Mesenchymal stem cell (in vitro differentiated cells and primary cell): ENCODE measurements at regions not wholly inside any gene's neighbourhood (a gene's known extent, or its start where the extent isn't known, plus 50 kb on each side); places are given as distances from the start of the nearest gene placed in this dataset.
"Not testable (repeated sequence)": the region's sequence is repeated elsewhere in the genome, so short reads cannot be mapped to it uniquely, and the experiment has no call there.

Experiments
- DNase-seq: peaks from one replicate; pipeline ENCODE4 v3.0.0-alpha.2; 2013
- H2AFZ ChIP-seq: one replicate; pipeline ENCODE4 v1.6.1; 2013; ENCODE audit warnings: low read depth, mild to moderate bottlenecking, control low read depth, inconsistent platforms, low read length, moderate library complexity
- H2AK5ac ChIP-seq: 2 replicates; pipeline ENCODE4 v1.6.1; 2013; ENCODE audit warnings: low read length, moderate library complexity, mild to moderate bottlenecking, inconsistent platforms; ENCODE audit not compliant: severe bottlenecking
- H2BK120ac ChIP-seq: one replicate; pipeline ENCODE4 v1.6.1; 2013; ENCODE audit warnings: low read depth, mild to moderate bottlenecking, inconsistent platforms, low read length, moderate library complexity
- H2BK12ac ChIP-seq, 2 experiments: one replicate each; pipeline ENCODE4 v1.6.1; 2013; ENCODE audit warnings: inconsistent platforms in 2 of 2, low read length in 2 of 2, mild to moderate bottlenecking in 2 of 2, moderate library complexity in 2 of 2, control low read depth in 1 of 2
- H2BK15ac ChIP-seq: one replicate; pipeline ENCODE4 v1.6.1; 2013; ENCODE audit warnings: mild to moderate bottlenecking, low read depth, inconsistent platforms; ENCODE audit not compliant: poor library complexity, severe bottlenecking
- H2BK5ac ChIP-seq: 2 replicates; pipeline ENCODE4 v1.6.1; 2013; ENCODE audit warnings: low read depth, mild to moderate bottlenecking, low read length, control low read depth, inconsistent platforms; ENCODE audit not compliant: poor library complexity, severe bottlenecking
- H3K14ac ChIP-seq, 2 experiments: one replicate each; pipeline ENCODE4 v1.6.1; 2013; ENCODE audit warnings: inconsistent platforms in 2 of 2, low read length in 2 of 2, control low read depth in 1 of 2, mild to moderate bottlenecking in 1 of 2, moderate library complexity in 1 of 2
- H3K18ac ChIP-seq, 2 experiments: one replicate each; pipeline ENCODE4 v1.6.1; 2013; ENCODE audit warnings: inconsistent platforms in 2 of 2, low read length in 2 of 2, control low read depth in 1 of 2, low read depth in 1 of 2, mild to moderate bottlenecking in 1 of 2
- H3K23ac ChIP-seq, 2 experiments: one replicate each; pipeline ENCODE4 v1.6.1; 2013; ENCODE audit warnings: inconsistent platforms in 2 of 2, low read length in 2 of 2, mild to moderate bottlenecking in 2 of 2, moderate library complexity in 2 of 2, control low read depth in 1 of 2
- H3K27ac ChIP-seq: 2 replicates; pipeline ENCODE4 v1.5.1; 2013; ENCODE audit warnings: mild to moderate bottlenecking, moderate library complexity, low read length, control low read depth, inconsistent platforms; ENCODE audit not compliant: poor library complexity, severe bottlenecking
- H3K27me3 ChIP-seq, 2 experiments: 2 replicates each; pipeline versions ENCODE4 v1.6.1 to v1.7.0; 2013; ENCODE audit warnings: low read length in 2 of 2, mild to moderate bottlenecking in 2 of 2, moderate library complexity in 2 of 2, control low read depth in 1 of 2, inconsistent platforms in 1 of 2; ENCODE audit not compliant: control insufficient read depth in 1 of 2, insufficient read depth in 1 of 2
- H3K36me3 ChIP-seq, 2 experiments: 2 replicates each; pipeline versions ENCODE4 v1.6.1 to v1.7.0; 2013; ENCODE audit warnings: low read length in 2 of 2, control low read depth in 1 of 2, inconsistent platforms in 1 of 2, low read depth in 1 of 2, mild to moderate bottlenecking in 1 of 2; ENCODE audit not compliant: insufficient read depth in 2 of 2, control insufficient read depth in 1 of 2
- H3K4ac ChIP-seq, 2 experiments: one replicate each; pipeline ENCODE4 v1.6.1; 2013; ENCODE audit warnings: inconsistent platforms in 2 of 2, low read length in 2 of 2, mild to moderate bottlenecking in 2 of 2, moderate library complexity in 2 of 2, control low read depth in 1 of 2, low read depth in 1 of 2
- H3K4me1 ChIP-seq: 2 replicates; pipeline ENCODE4 v1.6.1; 2013; ENCODE audit warnings: low read depth, low read length, control low read depth; ENCODE audit not compliant: control insufficient read depth, insufficient read depth
- H3K4me2 ChIP-seq: 2 replicates; pipeline ENCODE4 v1.6.1; 2013; ENCODE audit warnings: low read length, mild to moderate bottlenecking, inconsistent platforms; ENCODE audit not compliant: poor library complexity, severe bottlenecking
- H3K4me3 ChIP-seq, 2 experiments: 2 replicates each; pipeline versions ENCODE4 v1.5.1 to v1.7.0; 2013; ENCODE audit warnings: low read length in 2 of 2, mild to moderate bottlenecking in 2 of 2, control low read depth in 1 of 2, low read depth in 1 of 2; ENCODE audit not compliant: insufficient read depth in 1 of 2
- H3K79me1 ChIP-seq: replicated peaks from 2 replicates; pipeline ENCODE4 v1.6.1; 2013; ENCODE audit warnings: mild to moderate bottlenecking, control low read depth, low read length, inconsistent platforms; ENCODE audit not compliant: poor library complexity, severe bottlenecking
- H3K9ac ChIP-seq: 2 replicates; pipeline ENCODE4 v1.7.0; 2013; ENCODE audit warnings: mild to moderate bottlenecking, low read length, moderate library complexity
- H3K9me3 ChIP-seq: 2 replicates; pipeline ENCODE4 v1.7.0; 2013; ENCODE audit warnings: mild to moderate bottlenecking, low read length; ENCODE audit not compliant: control insufficient read depth
- H4K8ac ChIP-seq: one replicate; pipeline ENCODE4 v1.6.1; 2013; ENCODE audit warnings: inconsistent platforms, mild to moderate bottlenecking, low read length, moderate library complexity
- H4K91ac ChIP-seq: one replicate; pipeline ENCODE4 v1.6.1; 2013; ENCODE audit warnings: mild to moderate bottlenecking, low read length, inconsistent platforms
- WGBS: methylation state at CpG from one replicate; pipeline ENCODE4 v1.1.7; 2013; ENCODE audit warnings: mixed read lengths; 5-methylcytosine and 5-hydroxymethylcytosine counted together

DNA sequence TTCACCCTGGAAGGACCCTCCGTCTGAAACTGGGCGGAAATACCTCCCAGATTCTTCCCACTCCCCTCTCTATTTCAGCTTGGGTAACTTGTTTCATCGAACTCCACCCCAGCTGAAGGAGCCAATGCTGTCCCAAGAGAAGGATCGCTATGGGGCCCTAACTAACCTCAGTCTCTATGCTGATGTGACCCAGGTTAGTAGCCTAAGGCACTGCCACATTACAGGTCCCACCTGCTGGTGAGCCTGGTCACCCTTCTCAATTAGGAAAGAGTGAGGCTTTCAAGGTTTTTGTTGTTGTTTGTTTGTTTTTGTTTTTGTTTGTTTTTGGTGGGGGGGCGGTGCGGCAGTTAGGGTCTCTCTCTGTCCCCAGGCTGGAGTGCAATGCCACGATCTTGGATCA lies 168.4 kb downstream of the OR2B2 start:
- no peaks in the 10 kb centered on the region for H3K4me1 ChIP-seq
- WGBS: 58% methylated on average over 7 of the region's 7 CpGs
- H3K79me1 ChIP-seq: no peaks in the 10 kb centered on the region
- H2BK15ac ChIP-seq: no peak overlapping the region
- no peak overlapping the region for H4K8ac ChIP-seq
- H3K14ac ChIP-seq: no peak overlapping the region
- H2BK12ac ChIP-seq: no peak overlapping the region
- no peak overlapping the region for H3K4me3 ChIP-seq
- no peak overlapping the region for H2BK5ac ChIP-seq
- no peak overlapping the region for H3K4me2 ChIP-seq
- H2AK5ac ChIP-seq: no peak overlapping the region
- H3K9ac ChIP-seq: no peak overlapping the region
- no peak overlapping the region for H3K27ac ChIP-seq
- peaks cover 20 to 46% of the 10 kb centered on the region in 2 experiments for H3K27me3 ChIP-seq
- no peak overlapping the region for H3K23ac ChIP-seq
- no peak overlapping the region for H2BK120ac ChIP-seq
- no peak overlapping the region for H4K91ac ChIP-seq
- no peak overlapping the region for H2AFZ ChIP-seq
- DNase-seq: no peak
- H3K4ac ChIP-seq: no peak overlapping the region
- no peak overlapping the region for H3K18ac ChIP-seq
- no peaks in the 10 kb centered on the region for H3K36me3 ChIP-seq
- no peaks in the 10 kb centered on the region for H3K9me3 ChIP-seq

DNA sequence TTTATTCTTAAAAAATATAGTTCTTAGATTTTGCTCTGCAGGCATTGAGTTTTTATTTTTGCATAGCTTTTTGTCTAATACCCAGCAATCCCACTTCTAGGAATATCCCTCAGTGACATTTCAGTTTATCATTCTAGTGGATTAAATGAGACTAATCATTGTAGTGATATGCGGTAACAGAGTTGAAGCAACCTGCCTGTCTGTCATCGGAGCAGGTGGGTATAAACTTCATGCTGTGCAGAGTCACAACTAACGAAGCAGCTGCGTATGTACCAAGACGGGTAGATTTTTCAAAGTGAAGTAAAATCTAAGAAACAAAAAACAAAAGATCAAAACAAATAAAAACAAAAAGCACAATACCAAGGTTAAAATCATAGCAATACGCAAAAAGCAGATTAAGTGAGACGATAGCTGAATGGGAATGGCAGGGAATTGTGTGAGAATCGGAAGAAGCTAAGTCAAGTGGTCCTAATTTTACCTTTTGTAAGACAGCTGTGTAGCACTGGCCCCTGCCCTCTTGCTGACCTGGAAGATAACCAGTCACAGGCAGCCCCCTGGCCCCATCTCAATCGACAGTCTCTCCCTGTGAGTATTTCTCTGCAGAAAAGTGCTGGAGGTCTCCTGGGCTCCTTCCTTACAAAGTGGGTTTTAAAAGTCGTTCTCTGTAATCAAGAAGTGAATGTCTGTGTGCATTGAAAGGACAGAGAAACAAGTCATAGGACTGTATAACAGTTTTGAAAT lies 169.2 kb downstream of the OR2B2 start:
- H3K14ac ChIP-seq: no peak overlapping the region
- no peak overlapping the region for H3K4me3 ChIP-seq
- H2AFZ ChIP-seq: no peak overlapping the region
- WGBS: 79% methylated on average over 8 of the region's 10 CpGs
- H2BK12ac ChIP-seq: no peak overlapping the region
- H3K9ac ChIP-seq: no peak overlapping the region
- H2BK15ac ChIP-seq: no peak overlapping the region
- peak overlapping the region; percentile 15 for H4K8ac ChIP-seq
- H3K27ac ChIP-seq: no peak overlapping the region
- H3K4me1 ChIP-seq: no peaks in the 10 kb centered on the region
- no peak overlapping the region for H3K4me2 ChIP-seq
- H4K91ac ChIP-seq: no peak overlapping the region
- no peaks in the 10 kb centered on the region for H3K36me3 ChIP-seq
- no peak overlapping the region for H3K23ac ChIP-seq
- H3K27me3 ChIP-seq: peaks cover 20 to 41% of the 10 kb centered on the region in 2 experiments
- H2BK5ac ChIP-seq: no peak overlapping the region
- no peak overlapping the region for H3K4ac ChIP-seq
- H3K18ac ChIP-seq: no peak overlapping the region
- no peak overlapping the region for H2AK5ac ChIP-seq
- no peak for DNase-seq
- H3K79me1 ChIP-seq: no peaks in the 10 kb centered on the region
- H3K9me3 ChIP-seq: no peaks in the 10 kb centered on the region
- no peak overlapping the region for H2BK120ac ChIP-seq

DNA sequence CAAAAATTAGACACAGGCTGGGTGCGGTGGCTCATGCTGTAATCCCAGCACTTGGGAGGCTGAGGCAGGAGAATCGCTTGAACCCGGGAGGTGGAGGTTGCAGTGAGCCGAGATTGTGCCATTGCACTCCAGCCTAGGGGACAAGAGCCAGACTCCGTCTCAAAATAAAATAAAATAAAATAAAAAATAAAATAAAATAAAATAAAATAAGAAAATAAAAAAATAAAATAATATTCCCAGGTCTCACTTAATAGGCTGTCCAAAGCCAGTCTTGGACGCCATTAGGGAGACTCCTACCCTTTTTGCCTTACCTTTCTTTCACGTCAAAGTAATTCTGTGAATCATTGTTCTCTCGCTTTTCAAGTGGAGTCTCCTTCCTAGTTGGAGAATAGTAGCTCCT lies 172.3 kb downstream of the OR2B2 start:
- H3K9ac ChIP-seq, H4K91ac ChIP-seq, H3K4me1 ChIP-seq, H2BK5ac ChIP-seq, H3K23ac ChIP-seq, H2AK5ac ChIP-seq, H3K4me3 ChIP-seq, H2AFZ ChIP-seq, H3K36me3 ChIP-seq, DNase-seq, H3K79me1 ChIP-seq, H3K4me2 ChIP-seq, H2BK15ac ChIP-seq, H3K18ac ChIP-seq, H3K27ac ChIP-seq, H2BK12ac ChIP-seq, H3K4ac ChIP-seq, H4K8ac ChIP-seq, H3K9me3 ChIP-seq, H2BK120ac ChIP-seq, H3K14ac ChIP-seq: not testable (repeated sequence)
- peaks cover 21 to 23% of the 10 kb centered on the region in 2 experiments for H3K27me3 ChIP-seq
- WGBS: 93% methylated on average over 7 of the region's 8 CpGs

DNA sequence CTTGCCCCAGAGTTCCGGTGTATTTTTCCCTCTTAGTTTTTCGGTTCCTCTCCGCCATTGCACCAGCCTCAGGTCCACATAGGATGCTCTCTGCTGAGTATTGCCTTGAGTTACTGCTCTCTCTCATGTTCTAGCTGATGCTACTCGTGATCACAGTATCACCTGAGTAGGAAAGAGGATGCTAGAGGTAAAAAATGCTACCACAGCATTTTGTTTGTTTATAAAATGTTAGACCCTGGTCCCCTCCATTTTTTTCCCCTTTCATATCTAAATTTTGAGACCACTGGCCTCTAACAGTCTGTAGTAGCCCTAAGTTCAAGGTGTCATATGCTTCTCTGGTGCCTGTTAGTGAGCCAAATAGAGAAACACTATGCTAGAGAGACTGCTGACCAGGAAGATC lies 175.5 kb downstream of the OR2B2 start:
- Histone ChIP-seq H3K4me2 (no peak overlapping the region), H3K14ac (no peak overlapping the region), H3K4me1 (no peaks in the 10 kb centered on the region), H3K27me3 (peaks cover 0 to 6% of the 10 kb centered on the region in 2 experiments), H2BK5ac (no peak overlapping the region), H3K9ac (no peak overlapping the region), H2AFZ (no peak overlapping the region), H3K4ac (no peak overlapping the region), H3K18ac (no peak overlapping the region), H3K4me3 (no peak overlapping the region), H2BK15ac (no peak overlapping the region), H3K9me3 (no peaks in the 10 kb centered on the region), H3K36me3 (no peaks in the 10 kb centered on the region), H4K91ac (no peak overlapping the region), H3K27ac (no peak overlapping the region), H4K8ac (no peak overlapping the region), H3K79me1 (no peaks in the 10 kb centered on the region), H2BK12ac (no peak overlapping the region), H2AK5ac (no peak overlapping the region), H3K23ac (no peak overlapping the region), H2BK120ac (no peak overlapping the region)
- DNase-seq: no peak
- WGBS: 100% methylated on average over 3 of the region's 4 CpGs
